MCF 10A (cell line): ENCODE measurements at regions not wholly inside any gene's neighbourhood (a gene's known extent, or its start where the extent isn't known, plus 50 kb on each side); places are given as distances from the start of the nearest gene placed in this dataset.

Experiments
- BruUV-seq: library from RNA; stranded (reverse); fragments of 400-500 nt; replicated peaks from 2 replicates; lab custom pipeline; 2021; lab: Mats Ljungman, UMichigan
- CTCF ChIA-PET: fragments of 300-600 bp; sonication (Branson Sonifier 250); formaldehyde crosslinking; extraction: SDS; loops from one replicate; lab custom pipeline; 2021; ENCODE audit warnings: antibody characterized with exemption, inconsistent platforms; lab: Yijun Ruan, JAX
- POLR2A ChIA-PET: fragments of 300-600, 350-650 bp; sonication (Branson Sonifier 250); formaldehyde crosslinking; extraction: SDS; loops from one replicate; lab custom pipeline; 2020; ENCODE audit warnings: antibody characterized with exemption, inconsistent platforms; lab: Yijun Ruan, JAX
- DNase-seq: peaks from one replicate; pipeline ENCODE4 v3.0.0-alpha.2; 2018; ENCODE audit not compliant: unreplicated experiment
- H3K27ac Mint-ChIP-seq: one replicate; pipeline ENCODE4 v1.8.0; 2022; ENCODE audit warnings: mild to moderate bottlenecking, low read depth, mixed read lengths; ENCODE audit not compliant: unreplicated experiment
- H3K27me3 Mint-ChIP-seq: one replicate; pipeline ENCODE4 v1.8.0; 2022; ENCODE audit warnings: mixed read lengths; ENCODE audit not compliant: insufficient read depth, unreplicated experiment
- H3K36me3 Mint-ChIP-seq: one replicate; pipeline ENCODE4 v1.8.0; 2022; ENCODE audit warnings: mild to moderate bottlenecking, moderate library complexity, mixed read lengths; ENCODE audit not compliant: insufficient read depth, unreplicated experiment
- H3K4me1 Mint-ChIP-seq: one replicate; pipeline ENCODE4 v1.8.0; 2022; ENCODE audit warnings: mixed read lengths; ENCODE audit not compliant: insufficient read depth, unreplicated experiment
- H3K4me3 Mint-ChIP-seq: one replicate; pipeline ENCODE4 v1.8.0; 2022; ENCODE audit warnings: mild to moderate bottlenecking, moderate library complexity, mixed read lengths; ENCODE audit not compliant: unreplicated experiment
- H3K9me3 Mint-ChIP-seq: one replicate; pipeline ENCODE4 v1.8.0; 2022; ENCODE audit warnings: mixed read lengths; ENCODE audit not compliant: unreplicated experiment
- intact Hi-C: fragments of 100-400 bp; cut with micrococcal nuclease; formaldehyde crosslinking; loops from 2 replicates; pipeline ENCODE4 v1.14.1; 2022
- TF ChIP-seq, protein P1 (sequence below): fragments of 200-600 bp; IDR thresholded peaks from one replicate; pipeline ENCODE4 v1.8.0; 2022; ENCODE audit warnings: antibody characterized with exemption, mild to moderate bottlenecking; ENCODE audit not compliant: unreplicated experiment

- ChIA-PET CTCF (no interaction called here), POLR2A (no interaction called here)
- DNase-seq = no peak
- Mint-ChIP-seq H3K36me3 (peaks cover 18% of the 10 kb centered on the region), H3K4me3 (no peak overlapping the region), H3K4me1 (no peaks in the 10 kb centered on the region), H3K9me3 (peaks cover 40% of the 10 kb centered on the region), H3K27me3 (no peaks in the 10 kb centered on the region), H3K27ac (no peak overlapping the region)
- TF ChIP-seq, protein P1, sequence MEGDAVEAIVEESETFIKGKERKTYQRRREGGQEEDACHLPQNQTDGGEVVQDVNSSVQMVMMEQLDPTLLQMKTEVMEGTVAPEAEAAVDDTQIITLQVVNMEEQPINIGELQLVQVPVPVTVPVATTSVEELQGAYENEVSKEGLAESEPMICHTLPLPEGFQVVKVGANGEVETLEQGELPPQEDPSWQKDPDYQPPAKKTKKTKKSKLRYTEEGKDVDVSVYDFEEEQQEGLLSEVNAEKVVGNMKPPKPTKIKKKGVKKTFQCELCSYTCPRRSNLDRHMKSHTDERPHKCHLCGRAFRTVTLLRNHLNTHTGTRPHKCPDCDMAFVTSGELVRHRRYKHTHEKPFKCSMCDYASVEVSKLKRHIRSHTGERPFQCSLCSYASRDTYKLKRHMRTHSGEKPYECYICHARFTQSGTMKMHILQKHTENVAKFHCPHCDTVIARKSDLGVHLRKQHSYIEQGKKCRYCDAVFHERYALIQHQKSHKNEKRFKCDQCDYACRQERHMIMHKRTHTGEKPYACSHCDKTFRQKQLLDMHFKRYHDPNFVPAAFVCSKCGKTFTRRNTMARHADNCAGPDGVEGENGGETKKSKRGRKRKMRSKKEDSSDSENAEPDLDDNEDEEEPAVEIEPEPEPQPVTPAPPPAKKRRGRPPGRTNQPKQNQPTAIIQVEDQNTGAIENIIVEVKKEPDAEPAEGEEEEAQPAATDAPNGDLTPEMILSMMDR = no peak
- intact Hi-C loops = no loop called here
- BruUV-seq = no TSS peak
These were observed 800.4 kb downstream of the BRD1 start for GRCh38 chr22:49027368-49027670.

- CTCF ChIA-PET = no interaction called here
- POLR2A ChIA-PET = no interaction called here
- H3K27me3 Mint-ChIP-seq = no peaks in the 10 kb centered on the region
- H3K4me1 Mint-ChIP-seq = no peaks in the 10 kb centered on the region
- no peak overlapping the region for H3K4me3 Mint-ChIP-seq
- H3K27ac Mint-ChIP-seq = no peak overlapping the region
- BruUV-seq = no TSS peak
- no peak for DNase-seq
- TF ChIP-seq, protein P1 = no peak
- intact Hi-C loops = no loop called here
- H3K36me3 Mint-ChIP-seq = peaks cover 18% of the 10 kb centered on the region
- peaks cover 36% of the 10 kb centered on the region for H3K9me3 Mint-ChIP-seq
These were observed 800.9 kb downstream of the BRD1 start for GRCh38 chr22:49026494-49027367.

GRCh38 chr22:49025791-49026493 is 801.7 kb downstream of the BRD1 start:
- TF ChIP-seq, protein P1 = no peak
- H3K4me3 Mint-ChIP-seq = no peak overlapping the region
- H3K36me3 Mint-ChIP-seq = peaks cover 18% of the 10 kb centered on the region
- ChIA-PET POLR2A (no interaction called here), CTCF (no interaction called here)
- H3K9me3 Mint-ChIP-seq = peaks cover 28% of the 10 kb centered on the region
- H3K27ac Mint-ChIP-seq = no peak overlapping the region
- H3K27me3 Mint-ChIP-seq = no peaks in the 10 kb centered on the region
- no peaks in the 10 kb centered on the region for H3K4me1 Mint-ChIP-seq
- DNase-seq = no peak
- no TSS peak for BruUV-seq
- intact Hi-C loops = no loop called here

DNA sequence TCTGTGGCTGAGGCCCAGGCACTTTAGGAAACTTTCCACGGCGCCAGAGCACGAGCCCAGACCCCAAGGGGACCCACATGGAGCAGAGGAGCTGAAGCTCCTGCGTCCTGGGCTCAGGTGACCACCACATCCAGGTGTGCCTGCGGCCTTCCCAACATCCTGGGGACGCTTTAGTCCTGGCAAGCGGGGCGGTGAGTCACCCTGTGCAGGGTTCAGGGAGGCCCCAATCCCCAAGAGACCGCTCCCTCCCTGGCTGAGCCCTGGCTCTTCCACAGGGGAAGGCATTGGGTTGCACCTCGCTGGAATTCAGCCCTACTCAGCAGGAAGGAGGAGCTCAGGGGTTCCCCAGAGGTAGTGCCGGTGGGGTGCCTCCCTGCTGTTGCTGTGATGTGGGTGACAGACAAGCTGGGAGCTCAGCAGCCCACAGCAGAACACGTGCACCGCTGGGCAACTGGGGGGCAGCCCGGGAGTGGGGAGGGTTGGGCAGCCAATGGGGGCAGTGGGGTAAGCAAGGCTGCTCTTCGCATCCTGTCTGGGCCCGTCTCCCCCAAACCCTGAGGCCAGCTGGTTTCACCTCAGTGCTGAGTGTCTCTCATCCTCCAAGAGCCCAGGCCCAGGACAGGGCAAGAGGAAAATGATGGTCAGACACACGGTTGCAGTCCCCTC is 802.8 kb downstream of the BRD1 start:
- no TSS peak for BruUV-seq
- Mint-ChIP-seq H3K36me3 (peaks cover 18% of the 10 kb centered on the region), H3K4me3 (no peak overlapping the region), H3K27ac (no peak overlapping the region), H3K4me1 (no peaks in the 10 kb centered on the region), H3K9me3 (peaks cover 27% of the 10 kb centered on the region), H3K27me3 (no peaks in the 10 kb centered on the region)
- intact Hi-C loops = no loop called here
- POLR2A ChIA-PET = no interaction called here
- CTCF ChIA-PET = no interaction called here
- TF ChIP-seq, protein P1 = no peak
- no peak for DNase-seq
